ENCODE measurements at regions not wholly inside any gene's neighbourhood (a gene's known extent, or its start where the extent isn't known, plus 50 kb on each side); places are given as distances from the start of the nearest gene placed in this dataset.

- Histone ChIP-seq H3K9ac (ENCODE audit: low read depth, low read length) (no peak overlapping the region), H4K8ac (ENCODE audit: low read depth in 2 of 2, low read length in 2 of 2) (no peak overlapping the region), H4K20me1 (ENCODE audit: insufficient read depth, low read length) (no peaks in the 10 kb centered on the region), H4K91ac (ENCODE audit: insufficient read depth, low read depth, low read length) (no peak overlapping the region), H2BK5ac (ENCODE audit: low read depth, low read length, poor library complexity, severe bottlenecking) (no peak overlapping the region), H3K27me3 (ENCODE audit: control insufficient read depth, insufficient read depth, low read length) (no peaks in the 10 kb centered on the region), H2AK5ac (ENCODE audit: low read depth, low read length) (no peak overlapping the region), H2AFZ (replicated peaks; ENCODE audit: low read length, poor library complexity) (no peak overlapping the region), H3K4me3 (ENCODE audit: insufficient read depth, low read depth, low read length) (no peak overlapping the region), H3K9me3 (ENCODE audit: control insufficient read depth, insufficient read depth, low read length) (no peaks in the 10 kb centered on the region), H3K4me2 (ENCODE audit: low read depth, low read length) (no peak overlapping the region), H3K23ac (ENCODE audit: low read depth, low read length) (no peak overlapping the region), H2AK9ac (replicated peaks; ENCODE audit: low read depth, low read length, poor library complexity) (no peak overlapping the region), H2BK20ac (ENCODE audit: low read depth, low read length) (no peak overlapping the region), H4K5ac (ENCODE audit: low read depth, low read length) (no peak overlapping the region), H2BK120ac (ENCODE audit: low read depth, low read length) (no peak overlapping the region), H3K79me1 (ENCODE audit: low read depth in 1 of 2, low read length in 2 of 2) (no peaks in the 10 kb centered on the region), H3K4me1 (ENCODE audit: control insufficient read depth, insufficient read depth, low read length) (peaks cover 3% of the 10 kb centered on the region), H3K4ac (ENCODE audit: low read depth, low read length) (no peak overlapping the region), H3K36me3 (ENCODE audit: control insufficient read depth, insufficient read depth, low read length) (no peaks in the 10 kb centered on the region), H3K18ac (ENCODE audit: low read depth, low read length) (no peak overlapping the region), H3K9me1 (ENCODE audit: insufficient read depth, low read length) (0 out of 2 replicates have a peak, but pooled peaks cover 3% of the 10 kb centered on the region), H3K14ac (replicated peaks; ENCODE audit: low read depth, low read length) (no peak overlapping the region), H2BK15ac (ENCODE audit: low read depth, low read length) (no peak overlapping the region), H3K27ac (ENCODE audit: insufficient read depth, low read length) (no peak overlapping the region), H3K56ac (ENCODE audit: extremely low read depth, insufficient read depth, low read length) (no peak overlapping the region)
- dilution Hi-C loops (cut with HindIII; ENCODE audit: low sequenced_read_pairs, unreplicated experiment) (no loop called here), intact Hi-C loops (cut with micrococcal nuclease) (no loop called here), in situ Hi-C loops (cut with MboI; ENCODE audit: low sequenced_read_pairs) (no loop called here)
- ATAC-seq (ENCODE audit: low read depth) (no peak), DNase-seq (no peak)
- BruUV-seq (replicated peaks), result no TSS peak
- ChIA-PET POLR2A (ENCODE audit: unreplicated experiment) (no interaction called here), CTCF (interaction anchor here (0.6 kb wide), 1 partner anchor 156 kb away, joined by 3 read pairs; no protein-coding TSS in a partner anchor)
- 94% methylated on average over 9 of the region's 11 CpGs; no CpG with 5 or more reads in 1 of the 2 experiments for WGBS, 2 experiments (ENCODE audit: extremely low coverage in 2 of 2, insufficient read length in 1 of 2)
- TF ChIP-seq, protein P1, sequence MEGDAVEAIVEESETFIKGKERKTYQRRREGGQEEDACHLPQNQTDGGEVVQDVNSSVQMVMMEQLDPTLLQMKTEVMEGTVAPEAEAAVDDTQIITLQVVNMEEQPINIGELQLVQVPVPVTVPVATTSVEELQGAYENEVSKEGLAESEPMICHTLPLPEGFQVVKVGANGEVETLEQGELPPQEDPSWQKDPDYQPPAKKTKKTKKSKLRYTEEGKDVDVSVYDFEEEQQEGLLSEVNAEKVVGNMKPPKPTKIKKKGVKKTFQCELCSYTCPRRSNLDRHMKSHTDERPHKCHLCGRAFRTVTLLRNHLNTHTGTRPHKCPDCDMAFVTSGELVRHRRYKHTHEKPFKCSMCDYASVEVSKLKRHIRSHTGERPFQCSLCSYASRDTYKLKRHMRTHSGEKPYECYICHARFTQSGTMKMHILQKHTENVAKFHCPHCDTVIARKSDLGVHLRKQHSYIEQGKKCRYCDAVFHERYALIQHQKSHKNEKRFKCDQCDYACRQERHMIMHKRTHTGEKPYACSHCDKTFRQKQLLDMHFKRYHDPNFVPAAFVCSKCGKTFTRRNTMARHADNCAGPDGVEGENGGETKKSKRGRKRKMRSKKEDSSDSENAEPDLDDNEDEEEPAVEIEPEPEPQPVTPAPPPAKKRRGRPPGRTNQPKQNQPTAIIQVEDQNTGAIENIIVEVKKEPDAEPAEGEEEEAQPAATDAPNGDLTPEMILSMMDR (conservative IDR thresholded peaks at IDR 0.05; ENCODE audit: low read depth, low read length), result no peak
- TF ChIP-seq CEBPB (IDR thresholded peaks at IDR 0.05; ENCODE audit: low read depth, low read length) (no peak), BHLHE40 (IDR thresholded peaks at IDR 0.05; ENCODE audit: low read depth, low read length) (no peak), POLR2A (IDR thresholded peaks at IDR 0.05; ENCODE audit: low read depth, low read length) (no peak), CHD1 (IDR thresholded peaks at IDR 0.05; ENCODE audit: low read depth, low read length) (no peak), MAZ (IDR thresholded peaks at IDR 0.05; ENCODE audit: borderline replicate concordance, low read depth, low read length) (no peak), NFE2L2 (IDR thresholded peaks at IDR 0.05; ENCODE audit: low read depth, low read length) (no peak), MAFK (IDR thresholded peaks at IDR 0.05; ENCODE audit: low read depth, low read length) (no peak), MXI1 (IDR thresholded peaks at IDR 0.05; ENCODE audit: borderline replicate concordance, low read depth, low read length) (no peak), RAD21 (IDR thresholded peaks at IDR 0.05; ENCODE audit: low read length) (no peak), USF2 (IDR thresholded peaks at IDR 0.05; ENCODE audit: low read depth, low read length) (no peak), RFX5 (IDR thresholded peaks at IDR 0.05; ENCODE audit: low read depth, low read length) (no peak), RCOR1 (IDR thresholded peaks at IDR 0.05; ENCODE audit: insufficient replicate concordance, low read length) (no peak), SMC3 (IDR thresholded peaks at IDR 0.05; ENCODE audit: low read depth, low read length) (no peak), FOS (IDR thresholded peaks at IDR 0.05; ENCODE audit: low read depth, low read length) (no peak)
- TF ChIP-seq, protein P2, sequence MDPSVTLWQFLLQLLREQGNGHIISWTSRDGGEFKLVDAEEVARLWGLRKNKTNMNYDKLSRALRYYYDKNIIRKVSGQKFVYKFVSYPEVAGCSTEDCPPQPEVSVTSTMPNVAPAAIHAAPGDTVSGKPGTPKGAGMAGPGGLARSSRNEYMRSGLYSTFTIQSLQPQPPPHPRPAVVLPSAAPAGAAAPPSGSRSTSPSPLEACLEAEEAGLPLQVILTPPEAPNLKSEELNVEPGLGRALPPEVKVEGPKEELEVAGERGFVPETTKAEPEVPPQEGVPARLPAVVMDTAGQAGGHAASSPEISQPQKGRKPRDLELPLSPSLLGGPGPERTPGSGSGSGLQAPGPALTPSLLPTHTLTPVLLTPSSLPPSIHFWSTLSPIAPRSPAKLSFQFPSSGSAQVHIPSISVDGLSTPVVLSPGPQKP (IDR thresholded peaks at IDR 0.05; ENCODE audit: borderline replicate concordance, low read depth, low read length), result no peak
These were observed 55.4 kb upstream of the MED13L start for GRCh38 chr12:116332705-116333380.

Data from IMR-90 (cell line).